BJ (cell line): ENCODE measurements at regions not wholly inside any gene's neighbourhood (a gene's known extent, or its start where the extent isn't known, plus 50 kb on each side); places are given as distances from the start of the nearest gene placed in this dataset.

Experiments
- CTCF ChIA-PET: fragments of 350-600 bp; formaldehyde crosslinking; extraction: SDS; loops from one replicate; lab custom pipeline; 2021; ENCODE audit warnings: antibody characterized with exemption, inconsistent platforms; lab: Yijun Ruan, JAX
- POLR2A ChIA-PET: fragments of 300-600 bp; sonication (Branson Sonifier 250); formaldehyde crosslinking; extraction: SDS; loops from one replicate; lab custom pipeline; 2021; ENCODE audit warnings: antibody characterized with exemption; lab: Charles Lee
- DNase-seq: peaks from one replicate; pipeline ENCODE4 v3.0.0-alpha.2; 2011; ENCODE audit warnings: low read depth
- H3K27me3 ChIP-seq: 2 replicates; pipeline ENCODE4 v1.6.0; 2011; ENCODE audit warnings: low read length; ENCODE audit not compliant: control insufficient read depth, insufficient read depth
- H3K36me3 ChIP-seq: 2 replicates; pipeline ENCODE4 v1.5.1; 2011; ENCODE audit warnings: low read length; ENCODE audit not compliant: control insufficient read depth, insufficient read depth
- H3K4me3 ChIP-seq: 2 replicates; pipeline ENCODE4 v1.5.1; 2011; ENCODE audit warnings: low read depth, mild to moderate bottlenecking, control low read depth, low read length
- CTCF ChIP-seq: IDR thresholded peaks from 2 replicates; pipeline ENCODE4 v1.5.1; 2011; ENCODE audit warnings: low read depth, mild to moderate bottlenecking, control low read depth, inconsistent platforms, low read length, moderate library complexity; ENCODE audit not compliant: insufficient read depth

DNA sequence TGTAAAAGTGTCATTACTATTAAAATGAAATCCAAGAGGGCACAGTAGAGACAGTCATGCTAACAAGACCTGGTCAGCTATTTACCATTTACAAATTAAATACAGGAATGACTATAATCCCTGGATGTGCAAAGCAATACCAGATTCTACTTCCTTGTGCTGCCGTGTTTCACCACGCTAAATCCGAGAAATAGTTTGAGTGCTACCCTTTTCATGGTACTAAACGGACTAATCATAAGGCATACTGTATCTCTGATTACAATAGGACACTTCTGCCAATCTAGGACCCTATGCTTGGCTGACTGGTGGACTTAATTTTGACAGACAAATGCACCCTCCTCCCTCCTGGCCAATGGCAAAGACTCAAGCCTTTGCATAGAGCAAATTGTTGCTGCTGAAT, 63.0 kb upstream of the NR2F2 start:
- POLR2A ChIA-PET, result no interaction called here
- no peak for DNase-seq
- Histone ChIP-seq H3K27me3 (no peaks in the 10 kb centered on the region), H3K36me3 (0 out of 2 replicates have a peak, but pooled peaks cover 1% of the 10 kb centered on the region), H3K4me3 (no peak overlapping the region)
- CTCF ChIA-PET, result no interaction called here
- TF ChIP-seq CTCF, result no peak

DNA sequence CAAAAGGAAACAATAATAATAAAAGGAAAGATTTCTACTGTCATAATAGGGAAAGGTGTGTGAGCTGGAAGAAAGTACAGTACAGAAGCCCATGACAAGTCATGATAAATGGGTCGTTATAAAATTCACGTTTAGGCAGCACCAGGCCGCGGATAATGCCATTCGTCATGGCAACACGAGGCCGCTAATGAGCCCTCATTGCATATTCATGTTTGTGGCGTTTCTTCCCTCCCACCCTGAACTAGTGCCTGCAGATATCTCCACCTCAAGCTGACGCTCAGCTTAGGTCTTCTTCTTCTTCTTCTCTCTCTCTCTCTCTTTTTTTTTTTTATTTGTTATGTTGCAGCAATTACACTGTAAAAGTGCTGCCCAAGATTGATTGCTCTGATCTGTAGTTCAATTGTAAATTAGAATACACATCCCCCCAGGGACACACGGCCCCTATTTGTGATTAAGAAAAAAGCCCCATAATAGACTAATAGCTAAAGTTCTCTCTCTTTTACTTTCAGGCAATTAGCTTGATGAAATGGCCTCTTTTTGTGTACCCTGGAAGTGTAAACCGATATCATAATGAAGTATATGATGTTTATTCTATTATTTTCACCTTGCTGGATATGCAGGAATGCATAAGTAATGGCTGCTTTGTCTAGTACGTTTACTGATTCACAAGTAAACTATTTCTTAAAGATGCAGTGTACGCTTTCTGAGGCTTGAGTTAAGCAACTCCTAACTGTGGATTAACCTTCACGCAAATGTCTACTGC, 61.9 kb upstream of the NR2F2 start:
- CTCF ChIA-PET, result interaction anchor here (0.7 to 0.8 kb wide), 2 partner anchors 18 to 222 kb away, joined by 3 read pairs; no protein-coding TSS in a partner anchor
- POLR2A ChIA-PET, result no interaction called here
- Histone ChIP-seq H3K4me3 (no peak overlapping the region), H3K36me3 (0 out of 2 replicates have a peak, but pooled peaks cover 1% of the 10 kb centered on the region), H3K27me3 (no peaks in the 10 kb centered on the region)
- TF ChIP-seq CTCF, result no peak
- no peak for DNase-seq

- Histone ChIP-seq H3K4me3 (no peak overlapping the region), H3K36me3 (0 out of 2 replicates have a peak, but pooled peaks cover 1% of the 10 kb centered on the region), H3K27me3 (no peaks in the 10 kb centered on the region)
- TF ChIP-seq CTCF, result no peak
- DNase-seq, result no peak
- ChIA-PET CTCF (no interaction called here), POLR2A (interaction anchor here (0.6 kb wide), 1 partner anchor 658 kb away, joined by 3 read pairs; no protein-coding TSS in a partner anchor)
Measured at GRCh38 chr15:96270581-96271172, 59.8 kb upstream of the NR2F2 start.

- ChIA-PET POLR2A (no interaction called here), CTCF (interaction anchor here (0.7 to 0.9 kb wide), 2 partner anchors 17 to 1025 kb away, joined by 3 to 4 read pairs; no protein-coding TSS in a partner anchor)
- no peak for TF ChIP-seq CTCF
Measured at GRCh38 chr15:96272427-96272826, 58.1 kb upstream of the NR2F2 start.

More at GRCh38 chr15:96272427-96272826, 58.1 kb upstream of the NR2F2 start:
- Histone ChIP-seq H3K4me3 (no peak overlapping the region), H3K27me3 (no peaks in the 10 kb centered on the region), H3K36me3 (0 out of 2 replicates have a peak, but pooled peaks cover 1% of the 10 kb centered on the region)
- DNase-seq, result no peak
